GM12891 (cell line): ENCODE measurements at regions not wholly inside any gene's neighbourhood (a gene's known extent, or its start where the extent isn't known, plus 50 kb on each side); places are given as distances from the start of the nearest gene placed in this dataset.

Source experiments
- POLR2A ChIP-seq: IDR thresholded peaks from 2 replicates; pipeline ENCODE4 v1.6.1; 2011; ENCODE audit warnings: low read depth, low read length, control low read depth
- SPI1 ChIP-seq: IDR thresholded peaks from 2 replicates; pipeline ENCODE4 v1.6.1; 2011; ENCODE audit warnings: low read depth, low read length, control low read depth
- TAF1 ChIP-seq: IDR thresholded peaks from 2 replicates; pipeline ENCODE4 v1.6.1; 2011; ENCODE audit warnings: low read depth, low read length, control low read depth

- no peak for TF ChIP-seq POLR2A
- TF ChIP-seq SPI1: no peak
- no peak for TF ChIP-seq TAF1
Measured at GRCh38 chr9:22815246-22815645, 368.6 kb downstream of the DMRTA1 start.
